Activated CD8-positive, alpha-beta T cell treated with anti-CD3 and anti-CD28 coated beads for 36 hours (primary cell): ENCODE measurements at regions not wholly inside any gene's neighbourhood (a gene's known extent, or its start where the extent isn't known, plus 50 kb on each side); places are given as distances from the start of the nearest gene placed in this dataset.

ENCODE experiments used
- ATAC-seq: fragments of 200-7000 bp; cut with Tn5 transposase; one replicate; pipeline ENCODE4 v1.10.0; 2021; ENCODE audit warnings: mild to moderate bottlenecking, moderate library complexity
- CTCF ChIA-PET: fragments of 350-600 bp; sonication (Branson Sonifier 250); formaldehyde crosslinking; loops from one replicate; lab custom pipeline; 2021; ENCODE audit warnings: antibody characterized with exemption; lab: Charles Lee
- POLR2A ChIA-PET: fragments of 350-600 bp; sonication (Branson Sonifier 250); formaldehyde crosslinking; loops from one replicate; lab custom pipeline; 2021; ENCODE audit warnings: antibody characterized with exemption; lab: Charles Lee
- DNase-seq: peaks from one replicate; pipeline ENCODE4 v3.0.0-alpha.2; 2020
- H3K27ac Mint-ChIP-seq: one replicate; pipeline ENCODE4 v1.8.0; 2021; ENCODE audit warnings: mild to moderate bottlenecking, mixed read lengths
- H3K27me3 Mint-ChIP-seq: one replicate; pipeline ENCODE4 v1.8.0; 2021; ENCODE audit warnings: mixed read lengths
- H3K36me3 Mint-ChIP-seq: one replicate; pipeline ENCODE4 v1.8.0; 2021; ENCODE audit warnings: low read depth, mixed read lengths
- H3K4me1 Mint-ChIP-seq: one replicate; pipeline ENCODE4 v1.8.0; 2021; ENCODE audit warnings: low read depth, mixed read lengths
- H3K4me3 Mint-ChIP-seq: one replicate; pipeline ENCODE4 v1.8.0; 2021; ENCODE audit warnings: mild to moderate bottlenecking, moderate library complexity, mixed read lengths
- H3K9me3 Mint-ChIP-seq: one replicate; pipeline ENCODE4 v1.8.0; 2021; ENCODE audit warnings: mixed read lengths
- intact Hi-C: fragments of 100-400 bp; cut with micrococcal nuclease; formaldehyde crosslinking; loops from one replicate; pipeline ENCODE4 v1.10.0; 2022
- TF ChIP-seq, protein P1 (sequence below): fragments of 200-600 bp; IDR thresholded peaks from one replicate; pipeline ENCODE4 v1.8.0; 2022; ENCODE audit warnings: antibody characterized with exemption, mild to moderate bottlenecking

DNA sequence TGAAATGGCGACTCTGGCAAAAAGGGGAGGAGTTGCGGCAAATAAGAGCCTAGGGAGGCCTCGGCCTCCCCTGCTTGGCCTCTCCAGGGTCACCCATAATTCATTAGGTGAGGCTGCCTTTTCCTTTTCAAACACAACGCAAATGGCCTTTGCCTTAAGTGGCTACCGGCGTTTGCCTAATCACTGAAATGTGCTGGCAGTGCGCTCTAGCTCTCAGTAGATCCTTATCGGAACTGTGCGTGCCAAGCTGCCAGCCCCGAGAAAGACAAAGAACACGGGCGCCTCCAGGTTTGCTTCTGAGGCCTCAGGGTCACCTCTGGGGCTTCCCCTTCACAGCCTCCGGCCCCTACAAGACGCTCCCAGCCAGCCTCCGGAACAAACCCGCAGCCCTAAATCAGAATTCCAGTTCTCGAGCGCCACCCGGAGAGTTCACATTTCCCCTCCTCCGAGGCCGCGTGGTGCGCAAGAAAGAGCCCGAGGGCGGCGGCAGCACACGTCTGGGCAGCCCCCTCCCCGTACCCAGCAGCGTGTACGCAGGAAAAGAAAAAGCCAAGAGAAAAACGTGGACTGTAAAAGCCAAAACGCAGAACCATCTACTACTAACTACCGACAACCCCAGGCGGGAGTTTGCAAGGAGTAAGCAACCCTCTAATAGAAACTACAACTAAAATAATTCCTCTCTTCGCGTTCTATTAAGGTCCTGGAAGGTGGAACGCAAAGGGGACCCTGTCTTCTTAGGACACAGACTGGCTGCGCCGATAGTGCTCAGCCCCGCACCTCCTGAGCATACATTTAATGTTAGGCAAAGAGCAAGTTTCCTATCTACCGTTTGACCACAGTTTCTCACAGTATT lies 76.5 kb upstream of the BCOR start:
- TF ChIP-seq, protein P1, sequence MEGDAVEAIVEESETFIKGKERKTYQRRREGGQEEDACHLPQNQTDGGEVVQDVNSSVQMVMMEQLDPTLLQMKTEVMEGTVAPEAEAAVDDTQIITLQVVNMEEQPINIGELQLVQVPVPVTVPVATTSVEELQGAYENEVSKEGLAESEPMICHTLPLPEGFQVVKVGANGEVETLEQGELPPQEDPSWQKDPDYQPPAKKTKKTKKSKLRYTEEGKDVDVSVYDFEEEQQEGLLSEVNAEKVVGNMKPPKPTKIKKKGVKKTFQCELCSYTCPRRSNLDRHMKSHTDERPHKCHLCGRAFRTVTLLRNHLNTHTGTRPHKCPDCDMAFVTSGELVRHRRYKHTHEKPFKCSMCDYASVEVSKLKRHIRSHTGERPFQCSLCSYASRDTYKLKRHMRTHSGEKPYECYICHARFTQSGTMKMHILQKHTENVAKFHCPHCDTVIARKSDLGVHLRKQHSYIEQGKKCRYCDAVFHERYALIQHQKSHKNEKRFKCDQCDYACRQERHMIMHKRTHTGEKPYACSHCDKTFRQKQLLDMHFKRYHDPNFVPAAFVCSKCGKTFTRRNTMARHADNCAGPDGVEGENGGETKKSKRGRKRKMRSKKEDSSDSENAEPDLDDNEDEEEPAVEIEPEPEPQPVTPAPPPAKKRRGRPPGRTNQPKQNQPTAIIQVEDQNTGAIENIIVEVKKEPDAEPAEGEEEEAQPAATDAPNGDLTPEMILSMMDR: no peak
- Mint-ChIP-seq H3K27ac (peak overlapping the region; percentile 97), H3K9me3 (no peaks in the 10 kb centered on the region), H3K36me3 (peaks cover 9% of the 10 kb centered on the region), H3K4me3 (peak overlapping the region; percentile 85), H3K27me3 (no peaks in the 10 kb centered on the region), H3K4me1 (peaks cover 23% of the 10 kb centered on the region)
- POLR2A ChIA-PET: interaction anchor here (0.6 to 4.2 kb wide), 12 partner anchors 14 to 300 kb away, joined by 3 to 32 read pairs (median 5); partner anchors contain the start of gene BCOR
- ATAC-seq (peak; percentile 20), DNase-seq (peak; percentile 86)
- intact Hi-C loops: loop anchor here (5.0 to 10.0 kb wide), 5 partner anchors 77 to 559 kb away; partner anchors contain the start of gene BCOR
- CTCF ChIA-PET: interaction anchor here (1.2 kb wide), 1 partner anchor 77 kb away, joined by 3 read pairs; no protein-coding TSS in a partner anchor

DNA sequence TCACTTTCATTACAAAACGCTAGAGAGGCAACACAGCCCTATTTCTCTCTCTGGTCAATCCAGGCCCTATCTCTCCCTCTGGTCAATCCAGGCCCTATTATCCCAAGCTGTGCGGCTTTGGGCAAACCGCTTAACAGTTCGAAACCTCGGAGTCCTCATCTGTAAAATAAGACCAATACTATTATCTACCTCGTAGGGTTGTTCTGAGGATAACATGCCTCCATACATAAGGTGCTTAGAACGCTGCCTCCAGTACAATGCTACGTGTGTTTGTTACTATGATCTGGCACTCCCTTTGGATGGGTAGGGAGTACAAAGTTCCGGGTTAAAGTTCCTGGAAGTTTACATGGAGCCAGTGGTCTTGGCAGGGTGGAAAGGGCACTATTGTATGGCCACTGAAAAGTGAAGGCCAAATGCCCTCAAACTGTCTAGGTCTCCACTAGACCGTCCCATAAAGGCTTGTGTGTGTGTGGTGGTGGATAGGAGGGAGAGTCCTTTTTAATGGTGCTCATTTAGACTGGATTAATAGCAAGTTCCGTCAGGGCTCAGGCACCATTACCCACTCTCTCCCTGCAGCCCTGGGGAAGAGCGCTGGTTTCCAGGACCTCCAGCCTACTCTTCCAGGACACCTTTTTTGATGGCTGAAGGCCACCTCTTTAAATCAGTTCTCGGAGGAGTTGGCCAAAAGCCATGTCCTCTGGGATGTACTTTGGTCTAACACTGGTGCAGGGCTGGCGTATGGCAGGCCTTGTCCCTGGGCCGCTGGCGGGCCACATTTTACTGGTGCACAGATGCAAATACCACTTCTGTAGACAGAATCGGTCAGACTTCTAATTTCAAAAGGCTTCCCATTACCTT lies 75.6 kb upstream of the BCOR start:
- TF ChIP-seq, protein P1: no peak
- peaks cover 9% of the 10 kb centered on the region for H3K36me3 Mint-ChIP-seq
- DNase-seq (no peak), ATAC-seq (no peak)
- peak overlapping the region; percentile 85 for H3K4me3 Mint-ChIP-seq
- intact Hi-C loops: loop anchor here (5.0 to 10.0 kb wide), 5 partner anchors 76 to 559 kb away; partner anchors contain the start of gene BCOR
- ChIA-PET CTCF (interaction anchor here (1.2 kb wide), 1 partner anchor 76 kb away, joined by 3 read pairs; no protein-coding TSS in a partner anchor), POLR2A (interaction anchor here (0.6 to 2.4 kb wide), 9 partner anchors 20 to 1369 kb away, joined by 3 to 14 read pairs (median 3); partner anchors contain the start of gene BCOR)
- peak overlapping the region; percentile 97 for H3K27ac Mint-ChIP-seq
- peaks cover 21% of the 10 kb centered on the region for H3K4me1 Mint-ChIP-seq
- H3K9me3 Mint-ChIP-seq: no peaks in the 10 kb centered on the region
- H3K27me3 Mint-ChIP-seq: no peaks in the 10 kb centered on the region

DNA sequence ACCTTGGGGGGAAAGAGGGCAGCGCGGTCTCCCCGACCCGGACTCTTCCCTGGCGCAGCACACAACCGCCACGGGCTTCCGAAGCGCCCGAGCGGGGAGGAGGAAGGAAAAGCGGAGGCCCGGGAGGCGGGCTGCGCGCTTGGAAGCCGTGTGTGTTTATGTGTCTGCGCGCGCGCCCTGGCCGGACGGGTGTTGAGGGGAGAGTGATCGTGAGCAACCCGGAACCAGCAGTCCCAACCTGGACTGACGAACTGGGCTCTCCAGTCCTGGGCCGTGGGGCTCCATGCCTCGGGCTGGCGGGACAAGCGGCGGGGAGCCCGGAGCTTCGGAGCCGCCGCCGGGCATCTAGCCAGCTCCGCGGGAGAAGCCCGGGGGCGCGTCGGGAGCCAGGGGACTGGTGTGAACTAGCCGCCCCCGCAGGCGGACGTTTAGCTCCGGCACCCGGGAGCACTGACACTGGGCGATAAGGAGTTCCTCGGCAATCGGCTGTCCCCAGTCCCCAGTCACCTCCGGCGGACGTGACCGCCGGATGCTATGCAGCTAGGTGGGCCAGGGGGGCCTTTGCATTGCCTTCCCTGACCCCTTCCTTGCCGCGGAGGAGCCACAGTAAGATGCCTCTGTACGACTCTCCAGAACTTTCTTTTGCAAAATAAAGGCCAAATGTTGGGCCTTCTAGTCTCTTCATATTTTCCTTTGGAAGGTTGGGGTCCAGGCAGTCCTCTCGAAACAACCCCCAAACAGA lies 74.8 kb upstream of the BCOR start:
- ChIA-PET POLR2A (interaction anchor here (0.9 to 2.4 kb wide), 7 partner anchors 19 to 1368 kb away, joined by 3 to 14 read pairs (median 5); partner anchors contain the start of gene BCOR), CTCF (no interaction called here)
- intact Hi-C loops: loop anchor here (5.0 to 10.0 kb wide), 5 partner anchors 75 to 558 kb away; partner anchors contain the start of gene BCOR
- TF ChIP-seq, protein P1: no peak
- Mint-ChIP-seq H3K4me1 (peaks cover 20% of the 10 kb centered on the region), H3K36me3 (peaks cover 9% of the 10 kb centered on the region), H3K27ac (peak overlapping the region; percentile 97), H3K27me3 (no peaks in the 10 kb centered on the region), H3K4me3 (peak overlapping the region; percentile 85), H3K9me3 (no peaks in the 10 kb centered on the region)
- ATAC-seq (no peak), DNase-seq (peak; percentile 56)

DNA sequence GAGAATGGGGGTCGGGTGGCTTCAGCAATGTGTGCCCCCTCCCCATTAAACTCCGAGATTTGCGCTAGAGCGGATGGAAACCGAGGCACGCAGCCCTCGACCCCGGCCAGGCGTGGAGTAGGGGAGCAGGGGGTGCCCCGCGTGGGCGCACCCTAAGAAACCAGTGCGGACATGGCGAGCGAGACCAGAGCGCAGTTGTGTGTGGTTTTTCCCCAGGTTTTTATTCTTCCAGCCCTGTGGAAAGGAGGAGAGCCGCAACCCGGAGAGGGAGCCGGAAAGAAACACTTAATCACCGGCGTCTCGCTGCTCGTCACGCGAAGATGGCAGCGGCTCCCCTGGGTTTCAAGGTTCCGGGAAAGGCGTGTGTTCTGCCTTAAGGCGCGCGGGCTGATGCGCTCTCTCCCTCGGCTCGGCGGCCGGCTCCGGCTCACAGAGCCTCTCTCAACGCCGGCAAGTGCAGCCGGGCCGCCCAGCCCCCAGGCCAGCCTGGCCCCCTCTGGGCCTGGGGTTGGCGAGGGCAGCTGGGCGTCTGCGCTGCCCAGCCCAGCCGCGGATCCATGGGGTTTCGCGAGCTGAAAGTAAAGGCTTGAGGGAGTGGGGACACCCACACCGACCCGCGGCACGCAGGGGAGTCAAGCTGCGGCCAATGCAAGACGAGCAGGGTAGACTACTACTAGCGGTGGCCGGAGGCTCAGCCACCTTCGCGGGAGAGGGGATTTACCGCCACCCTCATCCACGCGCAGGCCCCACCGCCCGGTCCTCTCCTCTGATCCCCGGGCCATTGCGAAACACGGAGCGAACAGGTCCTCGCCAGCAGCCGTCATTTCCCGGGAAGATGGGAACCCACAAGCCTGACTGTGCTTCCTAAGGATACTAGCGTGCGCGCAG lies 74.0 kb upstream of the BCOR start:
- ChIA-PET POLR2A (interaction anchor here (0.6 to 2.4 kb wide), 5 partner anchors 18 to 78 kb away, joined by 3 to 14 read pairs (median 5); partner anchors contain the start of gene BCOR), CTCF (no interaction called here)
- intact Hi-C loops: loop anchor here (5.0 to 10.0 kb wide), 5 partner anchors 74 to 557 kb away; partner anchors contain the start of gene BCOR
- Mint-ChIP-seq H3K4me3 (peak overlapping the region; percentile 85), H3K9me3 (no peaks in the 10 kb centered on the region), H3K4me1 (peaks cover 21% of the 10 kb centered on the region), H3K36me3 (peaks cover 6% of the 10 kb centered on the region), H3K27ac (peak overlapping the region; percentile 97), H3K27me3 (no peaks in the 10 kb centered on the region)
- ATAC-seq (no peak), DNase-seq (peak; percentile 58)
- TF ChIP-seq, protein P1: no peak
